ENCODE measurements at regions not wholly inside any gene's neighbourhood (a gene's known extent, or its start where the extent isn't known, plus 50 kb on each side); places are given as distances from the start of the nearest gene placed in this dataset.

- DNase-seq = no peak
Measured at GRCh38 chr1:5812295-5812694, 179.9 kb downstream of the NPHP4 start.

GRCh38 chr1:5811419-5811818 lies 180.8 kb downstream of the NPHP4 start:
- no peak for DNase-seq

GRCh38 chr1:5810553-5811270 lies 181.5 kb downstream of the NPHP4 start:
- DNase-seq = no peak

- DNase-seq = no peak
Measured at GRCh38 chr1:5810131-5810530, 182.1 kb downstream of the NPHP4 start.

GRCh38 chr1:5809207-5809788 lies 182.9 kb downstream of the NPHP4 start:
- DNase-seq = no peak

- no peak for DNase-seq
Measured at GRCh38 chr1:5803851-5804250, 188.4 kb downstream of the NPHP4 start.

GRCh38 chr1:5802606-5803005 lies 189.6 kb downstream of the NPHP4 start:
- DNase-seq = no peak

- DNase-seq = no peak
Measured at GRCh38 chr1:5798904-5799303, 193.3 kb downstream of the NPHP4 start.

- DNase-seq = no peak
Measured at GRCh38 chr1:5798151-5798730, 194.0 kb downstream of the NPHP4 start.

- no peak for DNase-seq
Measured at GRCh38 chr1:5796028-5796427, 196.2 kb downstream of the NPHP4 start.

- no peak for DNase-seq
Measured at GRCh38 chr1:5794279-5794678, 197.9 kb downstream of the NPHP4 start.

GRCh38 chr1:5793516-5793915 lies 198.7 kb downstream of the NPHP4 start:
- DNase-seq = no peak

GRCh38 chr1:5781079-5781478 lies 211.1 kb downstream of the NPHP4 start:
- no peak for DNase-seq

GRCh38 chr1:5780324-5780716 lies 211.9 kb downstream of the NPHP4 start:
- DNase-seq = no peak

- no peak for DNase-seq
Measured at GRCh38 chr1:5779608-5780323, 212.5 kb downstream of the NPHP4 start.

GRCh38 chr1:5776035-5776550 lies 216.1 kb downstream of the NPHP4 start:
- no peak for DNase-seq

- DNase-seq = no peak
Measured at GRCh38 chr1:5774019-5774418, 218.2 kb downstream of the NPHP4 start.

GRCh38 chr1:5771788-5772187 lies 220.4 kb downstream of the NPHP4 start:
- no peak for DNase-seq

GRCh38 chr1:5770981-5771765 lies 221.1 kb downstream of the NPHP4 start:
- no peak for DNase-seq

- DNase-seq = no peak
Measured at GRCh38 chr1:5769760-5770159, 222.5 kb downstream of the NPHP4 start.

GRCh38 chr1:5769146-5769545 lies 223.1 kb downstream of the NPHP4 start:
- DNase-seq = no peak

- DNase-seq = no peak
Measured at GRCh38 chr1:5768014-5768413, 224.2 kb downstream of the NPHP4 start.

Measured in skin of body (tissue), 1 donor.